GM18511 (cell line): ENCODE measurements at regions not wholly inside any gene's neighbourhood (a gene's known extent, or its start where the extent isn't known, plus 50 kb on each side); places are given as distances from the start of the nearest gene placed in this dataset.

ENCODE experiments used
- ATAC-seq: cut with Tn5 transposase; IDR thresholded peaks from one replicate; pipeline ENCODE4 v1.9.1; 2021; ENCODE audit warnings: mild to moderate bottlenecking, moderate library complexity; ENCODE audit not compliant: unreplicated experiment

- no peak for ATAC-seq
These were observed 160.9 kb upstream of the SYT6 start for GRCh38 chr1:114314576-114314975.

- no peak for ATAC-seq
These were observed 160.4 kb upstream of the SYT6 start for GRCh38 chr1:114314098-114314497.

- ATAC-seq = no peak
These were observed 157.1 kb upstream of the SYT6 start for GRCh38 chr1:114310695-114311271.

- no peak for ATAC-seq
These were observed 149.2 kb upstream of the SYT6 start for GRCh38 chr1:114302821-114303220.

- ATAC-seq = no peak
These were observed 145.8 kb upstream of the SYT6 start for GRCh38 chr1:114299331-114299975.

GRCh38 chr1:114298008-114298407 lies 144.3 kb upstream of the SYT6 start:
- ATAC-seq = no peak

GRCh38 chr1:114296413-114296812 lies 142.7 kb upstream of the SYT6 start:
- ATAC-seq = no peak

GRCh38 chr1:114295321-114295720 lies 141.7 kb upstream of the SYT6 start:
- no peak for ATAC-seq

GRCh38 chr1:114292835-114293234 lies 139.2 kb upstream of the SYT6 start:
- ATAC-seq = no peak

GRCh38 chr1:114292194-114292593 lies 138.5 kb upstream of the SYT6 start:
- ATAC-seq = no peak

GRCh38 chr1:114290776-114291175 lies 137.1 kb upstream of the SYT6 start:
- no peak for ATAC-seq

- ATAC-seq = no peak
These were observed 136.7 kb upstream of the SYT6 start for GRCh38 chr1:114290341-114290740.

GRCh38 chr1:114289824-114290223 lies 136.2 kb upstream of the SYT6 start:
- no peak for ATAC-seq

- ATAC-seq = no peak
These were observed 135.6 kb upstream of the SYT6 start for GRCh38 chr1:114289306-114289705.

GRCh38 chr1:114286960-114287359 lies 133.3 kb upstream of the SYT6 start:
- ATAC-seq = no peak

- ATAC-seq = no peak
These were observed 132.5 kb upstream of the SYT6 start for GRCh38 chr1:114286179-114286578.

GRCh38 chr1:114282751-114283403 lies 129.2 kb upstream of the SYT6 start:
- peak; percentile 98 for ATAC-seq

- no peak for ATAC-seq
These were observed 125.2 kb upstream of the SYT6 start for GRCh38 chr1:114278911-114279310.

- no peak for ATAC-seq
These were observed 124.8 kb upstream of the SYT6 start for GRCh38 chr1:114278430-114278829.

GRCh38 chr1:114274621-114275317 lies 121.1 kb upstream of the SYT6 start:
- ATAC-seq = no peak

- no peak for ATAC-seq
These were observed 118.9 kb upstream of the SYT6 start for GRCh38 chr1:114272593-114272992.

- no peak for ATAC-seq
These were observed 117.0 kb upstream of the SYT6 start for GRCh38 chr1:114270718-114271117.
